ENCODE measurements at regions not wholly inside any gene's neighbourhood (a gene's known extent, or its start where the extent isn't known, plus 50 kb on each side); places are given as distances from the start of the nearest gene placed in this dataset.

DNA sequence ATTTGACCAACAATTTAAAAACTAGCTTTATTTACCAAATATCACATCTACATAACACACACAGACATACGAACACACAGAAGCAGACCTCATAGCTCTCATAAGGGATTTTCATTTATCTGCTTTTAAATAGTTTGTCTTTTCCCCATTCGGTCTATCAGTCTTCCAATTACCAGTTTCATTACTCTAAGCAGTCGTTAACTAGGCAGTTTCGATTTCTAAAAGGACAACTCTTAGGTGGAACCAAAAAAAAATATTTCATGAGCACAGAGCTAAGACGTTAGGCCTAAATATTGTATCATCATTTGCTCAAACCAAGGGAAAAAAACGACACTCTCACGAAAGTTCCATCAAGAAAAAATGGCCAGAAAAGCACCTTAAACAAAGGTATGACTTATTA, 228.4 kb downstream of the SPANXN1 start:
- Histone ChIP-seq H3K79me2 (ENCODE audit: insufficient read depth, low read length) (no peaks in the 10 kb centered on the region), H2BK12ac (ENCODE audit: insufficient read length, low read depth, low read length) (no peak overlapping the region), H2BK5ac (ENCODE audit: insufficient read length, low read length) (no peak overlapping the region), H4K8ac (replicated peaks; ENCODE audit: insufficient read length, low read depth, low read length) (no peak overlapping the region), H3K14ac (ENCODE audit: insufficient read depth, low read length) (no peak overlapping the region), H3K56ac (ENCODE audit: insufficient read length, low read depth, low read length) (no peak overlapping the region), H3K4me2 (ENCODE audit: insufficient read depth, insufficient read length, low read length) (no peak overlapping the region), H4K91ac (ENCODE audit: insufficient read length, low read depth, low read length) (no peak overlapping the region), H3K9me3 (ENCODE audit: control insufficient read depth, low read depth, low read length) (peaks cover 11% of the 10 kb centered on the region), H3K27me3 (ENCODE audit: insufficient read depth, low read length) (no peaks in the 10 kb centered on the region), H3K4ac (ENCODE audit: low read depth, low read length) (no peak overlapping the region), H2BK120ac (ENCODE audit: low read depth, low read length, poor library complexity, severe bottlenecking) (no peak overlapping the region), H3K9ac (ENCODE audit: extremely low read depth, insufficient read length, low read length) (no peak overlapping the region), H3K79me1 (ENCODE audit: insufficient read depth, low read depth, low read length, poor library complexity, severe bottlenecking) (no peaks in the 10 kb centered on the region), H2BK15ac (ENCODE audit: low read depth, low read length) (no peak overlapping the region), H3K23me2 (ENCODE audit: insufficient read length, low read depth, low read length, poor library complexity, severe bottlenecking) (no peaks in the 10 kb centered on the region), H4K5ac (ENCODE audit: insufficient read length, low read depth, low read length) (no peak overlapping the region), H3K4me1 (ENCODE audit: insufficient read depth, low read length) (no peaks in the 10 kb centered on the region), H3K23ac (ENCODE audit: insufficient read length, low read depth, low read length) (no peak overlapping the region), H3K18ac (ENCODE audit: insufficient read length, low read depth, low read length) (no peak overlapping the region), H3K27ac (ENCODE audit: insufficient read length, low read depth, low read length) (no peak overlapping the region), H2AK5ac (ENCODE audit: insufficient read length, low read length) (no peak overlapping the region), H4K20me1 (ENCODE audit: control insufficient read depth, insufficient read depth, insufficient read length) (no peaks in the 10 kb centered on the region), H3T11ph (ENCODE audit: low read length) (no peak overlapping the region), H2BK20ac (ENCODE audit: low read depth, low read length, poor library complexity, severe bottlenecking) (no peak overlapping the region), H2AFZ (ENCODE audit: low read length) (no peak overlapping the region)
- DNase-seq = no peak
- peaks cover 0 to 6% (median 0%) of the 10 kb centered on the region in 3 experiments; a peak in 4 of 7 replicates for H3K36me3 Mint-ChIP-seq (ENCODE audit: insufficient read depth in 1 of 3, low read depth in 3 of 3)
- H3K9me3 Mint-ChIP-seq = peaks cover 51 to 57% of the 10 kb centered on the region in 2 experiments
- no peaks in the 10 kb centered on the region for H3K4me1 Mint-ChIP-seq
- no CpG with 5 or more reads among the region's 7 CpGs for WGBS (ENCODE audit: extremely low coverage, insufficient read length, low lambda C conversion rate)
- no peak overlapping the region for H3K4me3 Mint-ChIP-seq
- TF ChIP-seq, protein P1, sequence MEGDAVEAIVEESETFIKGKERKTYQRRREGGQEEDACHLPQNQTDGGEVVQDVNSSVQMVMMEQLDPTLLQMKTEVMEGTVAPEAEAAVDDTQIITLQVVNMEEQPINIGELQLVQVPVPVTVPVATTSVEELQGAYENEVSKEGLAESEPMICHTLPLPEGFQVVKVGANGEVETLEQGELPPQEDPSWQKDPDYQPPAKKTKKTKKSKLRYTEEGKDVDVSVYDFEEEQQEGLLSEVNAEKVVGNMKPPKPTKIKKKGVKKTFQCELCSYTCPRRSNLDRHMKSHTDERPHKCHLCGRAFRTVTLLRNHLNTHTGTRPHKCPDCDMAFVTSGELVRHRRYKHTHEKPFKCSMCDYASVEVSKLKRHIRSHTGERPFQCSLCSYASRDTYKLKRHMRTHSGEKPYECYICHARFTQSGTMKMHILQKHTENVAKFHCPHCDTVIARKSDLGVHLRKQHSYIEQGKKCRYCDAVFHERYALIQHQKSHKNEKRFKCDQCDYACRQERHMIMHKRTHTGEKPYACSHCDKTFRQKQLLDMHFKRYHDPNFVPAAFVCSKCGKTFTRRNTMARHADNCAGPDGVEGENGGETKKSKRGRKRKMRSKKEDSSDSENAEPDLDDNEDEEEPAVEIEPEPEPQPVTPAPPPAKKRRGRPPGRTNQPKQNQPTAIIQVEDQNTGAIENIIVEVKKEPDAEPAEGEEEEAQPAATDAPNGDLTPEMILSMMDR (conservative IDR thresholded peaks at IDR 0.05) = no peak
- H3K27ac Mint-ChIP-seq = no peak overlapping the region
- no peaks in the 10 kb centered on the region for H3K27me3 Mint-ChIP-seq (ENCODE audit: low read depth)
